Activated CD4-positive, alpha-beta T cell treated with anti-CD3 and anti-CD28 coated beads, Interleukin-2, amount 50 U/mL, for 48 hours (primary cell): ENCODE measurements at regions not wholly inside any gene's neighbourhood (a gene's known extent, or its start where the extent isn't known, plus 50 kb on each side); places are given as distances from the start of the nearest gene placed in this dataset.

Experiments used
- DNase-seq, 2 experiments: peaks; one replicate each; pipeline ENCODE4 v3.0.0-alpha.2; 2020

DNA sequence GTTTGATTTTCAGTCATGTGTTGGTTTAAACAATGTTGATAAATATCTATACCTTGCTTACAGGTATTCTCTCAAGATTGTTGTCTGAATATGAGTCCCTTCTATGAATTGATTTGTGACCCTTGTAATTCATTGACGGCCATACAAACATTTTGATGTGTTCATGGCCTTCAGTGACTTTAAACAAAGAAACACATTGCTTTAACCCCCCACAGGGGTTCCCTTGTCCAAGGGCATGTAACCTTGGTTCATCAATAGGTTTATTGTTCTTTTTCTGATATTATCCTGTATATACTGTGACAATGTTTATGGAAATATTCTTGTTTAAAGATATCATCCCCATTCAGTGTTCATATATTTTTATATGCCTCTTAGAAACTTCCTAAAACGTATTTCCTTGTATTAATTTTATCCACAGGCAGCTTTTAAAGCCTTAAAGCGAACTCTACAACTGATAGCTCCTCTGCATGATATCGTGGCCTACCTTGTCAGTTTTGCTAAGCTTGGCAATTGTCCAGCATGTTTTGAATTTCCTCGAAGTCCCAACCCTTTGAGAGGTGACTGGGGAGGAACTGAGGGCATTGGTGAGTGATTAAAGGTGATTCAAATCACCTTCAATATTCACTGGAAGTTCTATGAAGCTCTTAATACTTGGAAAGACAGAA lies 87.0 kb downstream of the CD164 start:
- DNase-seq = no peak

DNA sequence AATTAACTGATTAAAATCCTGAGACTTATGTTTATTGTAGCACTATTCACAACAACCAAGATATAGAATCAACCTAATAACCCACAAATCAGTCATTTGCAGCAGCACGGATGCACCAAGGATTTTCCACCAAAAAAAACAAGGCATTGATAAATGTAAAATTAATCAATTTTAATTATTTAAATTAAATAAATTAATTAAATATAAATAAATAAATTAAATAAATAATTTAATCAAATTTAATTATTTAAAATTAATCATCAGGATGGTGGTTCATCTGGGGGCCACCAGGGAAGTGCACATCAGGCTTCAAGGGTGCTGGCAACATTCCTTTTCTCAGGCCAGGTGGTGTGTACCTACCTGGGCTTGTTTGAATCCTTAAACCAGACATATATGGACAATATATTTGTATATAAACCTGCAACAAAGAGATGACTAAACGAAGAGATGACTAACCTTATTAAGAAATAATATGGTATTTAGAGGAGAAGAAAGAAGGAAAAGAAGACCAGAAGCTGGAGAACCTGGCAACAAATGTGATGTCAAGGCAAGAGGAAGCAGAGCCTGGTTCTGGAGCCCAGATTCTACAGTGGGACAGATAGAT lies 89.2 kb downstream of the CD164 start:
- DNase-seq = no peak

DNA sequence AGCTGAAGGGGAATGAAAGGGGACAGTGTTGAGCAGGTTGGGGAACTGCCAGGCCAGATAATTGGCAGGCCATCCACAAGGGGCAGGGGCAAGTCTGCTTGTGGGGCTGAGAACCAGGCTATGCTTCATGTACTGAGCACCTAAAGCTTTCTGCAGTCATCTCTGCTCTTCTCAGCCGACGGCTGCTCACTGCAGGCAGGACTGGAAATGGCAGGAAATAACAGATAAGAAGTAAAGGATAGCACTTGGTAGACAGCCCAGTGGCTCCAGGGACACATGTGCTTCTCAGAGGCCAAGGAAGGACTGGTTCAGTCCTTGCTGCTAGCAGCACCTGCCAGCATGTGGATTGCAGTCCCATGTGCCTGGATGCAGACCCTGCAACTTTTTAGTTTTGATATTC lies 89.8 kb downstream of the CD164 start:
- DNase-seq = no peak

DNA sequence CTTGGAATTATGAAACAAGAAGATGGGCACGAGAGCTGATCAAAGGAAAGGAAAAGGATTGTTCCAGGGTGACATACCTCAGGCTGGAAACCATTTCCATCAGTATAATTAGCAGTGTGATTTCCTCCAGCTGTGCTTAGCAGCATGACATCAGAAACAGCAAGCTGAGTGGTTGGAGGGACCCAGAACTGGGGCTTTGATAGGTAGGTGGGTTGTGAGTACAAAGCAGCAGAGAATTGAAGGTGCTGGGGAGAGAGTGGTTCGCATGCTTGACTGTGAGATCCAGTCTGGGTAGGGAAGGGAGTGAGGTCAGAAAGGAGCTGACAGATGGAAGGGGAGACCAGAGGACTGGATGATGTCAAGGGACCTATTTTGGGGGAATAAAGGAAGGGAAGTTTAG lies 90.4 kb downstream of the CD164 start:
- no peak for DNase-seq

DNA sequence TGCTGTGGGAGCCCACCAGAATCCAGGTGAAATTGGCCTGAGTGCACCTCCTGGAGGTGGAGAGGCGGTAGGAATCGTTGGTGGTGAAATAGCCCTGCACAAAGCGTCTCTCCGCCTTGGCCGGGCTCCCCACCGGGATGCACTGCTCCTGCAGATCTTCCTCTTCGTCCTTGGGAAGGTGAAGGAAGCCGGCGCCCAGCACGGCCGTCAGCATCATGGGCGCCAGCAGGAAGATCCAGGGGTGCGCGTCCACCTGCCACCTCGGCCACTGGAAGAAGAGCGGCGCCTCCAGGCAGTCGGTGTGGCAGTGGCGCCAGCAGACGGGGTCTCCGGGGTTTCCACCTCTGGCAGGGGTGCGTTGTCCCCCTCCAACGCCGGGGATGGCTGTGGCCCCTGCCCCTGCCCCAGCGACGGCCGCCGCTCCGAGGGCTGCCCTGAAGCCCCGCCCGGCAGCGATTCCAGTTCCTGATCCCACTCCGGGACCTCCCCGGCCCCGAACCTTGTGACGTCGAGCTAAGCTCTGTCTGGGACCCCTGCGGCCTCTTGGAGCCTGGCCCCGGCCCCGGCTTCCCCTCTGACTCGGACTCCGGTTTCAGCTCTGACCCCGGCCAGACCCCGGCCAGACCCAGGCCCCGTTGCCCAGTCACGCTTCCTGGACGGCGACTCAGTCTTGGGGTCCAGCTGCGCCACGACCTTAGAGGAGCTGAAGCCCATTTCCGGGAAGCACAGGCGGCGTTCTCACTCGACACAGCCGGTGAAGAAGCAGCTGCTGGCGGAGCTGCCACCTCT lies 91.9 kb downstream of the CD164 start:
- DNase-seq = no peak

DNA sequence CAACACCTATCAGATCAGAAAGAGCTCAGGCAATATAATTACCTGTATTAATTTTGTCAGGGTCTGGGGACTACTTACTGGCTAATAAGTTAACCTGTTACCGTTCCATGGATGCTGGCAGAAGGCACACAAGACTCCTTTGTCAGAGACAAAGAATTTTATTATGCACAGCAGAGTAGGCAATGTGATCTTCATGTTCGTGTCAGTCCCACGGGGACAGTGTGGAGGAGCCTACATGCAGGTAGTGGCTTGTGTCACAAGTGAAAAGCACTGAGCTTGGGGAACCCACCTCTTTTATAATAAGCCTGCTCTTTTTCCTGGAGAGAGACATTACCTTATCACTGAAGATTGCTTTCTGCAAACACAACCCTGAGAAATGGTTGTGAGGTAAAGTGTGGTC lies 96.9 kb downstream of the CD164 start:
- no peak for DNase-seq

DNA sequence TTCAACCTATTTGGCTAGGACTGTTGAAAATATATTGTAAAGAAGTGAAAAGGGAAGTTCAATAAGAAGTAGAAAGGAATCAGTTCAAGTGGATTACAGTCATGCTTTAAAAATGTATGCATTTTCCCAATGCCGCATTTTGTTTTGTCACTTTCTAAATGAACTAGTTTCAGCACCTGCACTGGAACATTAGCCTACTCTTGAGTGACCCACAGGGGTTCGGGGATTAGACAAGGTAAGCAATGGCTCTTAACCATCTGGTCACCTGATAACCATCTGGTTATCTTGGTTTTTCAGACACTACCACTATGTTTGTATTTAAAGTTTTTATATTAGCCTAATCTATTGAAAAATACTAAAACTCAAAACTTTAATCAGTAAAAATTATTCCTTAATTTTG lies 97.6 kb downstream of the CD164 start:
- no peak for DNase-seq

DNA sequence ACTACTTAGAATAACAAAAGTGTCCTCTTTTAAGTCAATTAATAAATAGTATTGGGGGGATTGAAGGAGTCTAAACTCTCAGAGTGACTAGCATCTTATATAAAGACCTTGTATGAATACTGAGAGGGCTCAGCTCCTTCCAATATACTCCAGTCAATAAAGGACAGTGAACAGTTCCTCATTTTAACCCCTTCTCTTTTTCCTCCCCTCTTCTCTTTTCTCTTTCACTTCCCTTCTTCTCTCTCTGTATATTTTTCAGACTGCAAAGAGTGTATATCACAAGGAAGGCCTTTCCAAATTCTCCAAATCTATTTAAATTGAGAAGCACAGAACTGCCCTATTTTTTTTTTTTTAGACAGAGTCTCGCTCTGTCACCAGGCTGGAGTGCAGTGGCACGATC lies 99.5 kb downstream of the CD164 start:
- no peak for DNase-seq

DNA sequence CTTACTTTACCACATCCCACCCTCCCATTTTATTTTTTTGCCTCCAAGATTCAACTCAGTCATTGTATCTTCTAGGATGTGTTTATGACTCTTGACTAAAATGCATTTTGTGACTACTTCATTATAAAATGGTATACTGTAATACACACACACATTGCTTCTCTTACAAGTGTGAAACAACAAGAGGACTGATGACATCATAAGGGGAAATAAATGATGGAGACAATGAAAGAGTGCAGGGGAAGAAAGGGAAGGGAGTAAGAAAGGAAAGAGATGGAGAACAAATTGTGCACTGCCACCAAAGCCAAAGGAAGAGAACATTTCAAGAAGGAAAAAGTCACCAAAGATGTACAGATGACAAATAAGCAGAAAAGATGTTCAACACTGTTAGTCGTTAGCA lies 102.6 kb downstream of the CD164 start:
- no peak for DNase-seq

DNA sequence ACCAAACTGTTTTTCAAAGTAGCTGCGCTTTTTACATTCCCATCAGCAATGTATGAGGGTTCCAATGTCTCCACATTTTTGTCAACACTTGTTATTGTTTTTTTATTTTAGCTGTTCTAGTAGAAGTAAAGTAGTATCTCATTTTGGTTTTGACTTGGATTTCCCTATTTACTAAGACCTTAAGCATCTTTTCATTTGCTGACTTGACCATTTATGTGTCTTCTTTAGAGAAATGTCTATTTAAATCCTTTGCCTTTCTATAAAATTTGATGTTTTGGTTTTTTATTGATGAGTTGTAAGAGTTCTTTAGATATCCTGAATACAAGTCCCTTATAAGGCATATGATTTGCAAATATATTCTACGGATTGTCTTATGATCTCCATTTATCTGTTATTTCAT lies 110.6 kb downstream of the CD164 start:
- DNase-seq = no peak

DNA sequence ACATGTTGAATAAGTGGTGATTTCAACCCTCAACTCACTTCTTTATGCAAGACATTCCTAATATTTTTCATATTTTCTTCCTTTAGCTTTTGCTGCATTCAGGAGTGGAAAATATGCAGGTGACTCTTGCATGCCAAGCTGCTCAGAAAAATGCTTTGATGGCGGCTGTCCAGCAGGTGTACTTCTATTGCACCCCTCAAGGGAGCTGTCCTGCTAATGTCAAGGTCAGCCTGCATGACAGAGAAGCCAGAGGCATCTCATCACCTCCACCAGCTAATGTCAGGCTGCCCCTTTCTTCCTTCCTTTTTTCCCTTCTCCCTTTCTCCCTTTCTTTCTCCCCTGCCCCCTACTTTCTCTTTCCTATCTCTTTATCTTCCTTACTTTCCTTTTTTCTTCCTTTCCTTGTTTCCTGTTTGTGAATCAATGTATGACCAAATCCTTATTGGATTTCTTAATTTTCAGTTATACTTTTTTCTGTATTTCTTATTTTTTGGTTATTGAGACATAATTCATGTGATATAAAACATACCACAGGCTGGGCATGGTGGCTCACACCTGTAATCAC lies 112.2 kb downstream of the CD164 start:
- DNase-seq = no peak

DNA sequence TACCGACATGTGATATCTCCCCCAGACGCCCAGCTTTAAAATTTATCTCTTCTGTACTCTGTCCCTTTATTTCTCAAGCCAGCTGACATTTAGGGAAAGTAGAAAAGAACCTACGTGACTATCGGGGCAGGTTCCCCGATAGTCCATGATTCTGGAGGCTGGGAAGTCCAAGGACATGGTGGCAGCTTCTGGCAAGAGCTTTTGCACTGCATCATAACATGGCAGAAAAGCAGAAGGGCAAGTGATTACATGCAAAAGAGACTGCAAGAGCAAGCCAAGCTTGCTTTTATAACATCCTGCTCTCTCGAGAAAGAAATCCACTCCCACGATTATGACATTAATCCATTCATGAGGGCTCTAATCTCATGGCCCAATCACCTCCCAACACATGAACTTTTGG lies 113.2 kb downstream of the CD164 start:
- DNase-seq = no peak

DNA sequence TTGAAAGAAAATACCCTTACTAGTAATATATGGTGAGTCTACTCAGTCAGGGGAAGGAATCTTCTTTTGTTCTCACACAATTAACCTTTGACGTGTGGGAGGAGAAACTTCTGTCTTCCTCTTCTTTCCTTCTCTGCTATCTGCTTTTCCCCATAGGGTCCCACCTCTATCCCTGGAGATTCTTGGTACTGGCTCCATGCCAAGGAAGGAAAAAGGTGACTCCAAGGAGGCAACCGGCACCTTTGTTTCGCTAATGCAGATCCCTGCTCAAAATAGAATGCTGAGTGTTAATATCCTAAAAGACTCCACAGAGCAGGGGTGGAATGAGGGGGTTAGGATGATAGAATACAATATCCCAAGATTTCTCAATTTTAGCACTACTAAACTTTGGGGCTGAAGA lies 116.7 kb downstream of the CD164 start:
- DNase-seq = no peak

DNA sequence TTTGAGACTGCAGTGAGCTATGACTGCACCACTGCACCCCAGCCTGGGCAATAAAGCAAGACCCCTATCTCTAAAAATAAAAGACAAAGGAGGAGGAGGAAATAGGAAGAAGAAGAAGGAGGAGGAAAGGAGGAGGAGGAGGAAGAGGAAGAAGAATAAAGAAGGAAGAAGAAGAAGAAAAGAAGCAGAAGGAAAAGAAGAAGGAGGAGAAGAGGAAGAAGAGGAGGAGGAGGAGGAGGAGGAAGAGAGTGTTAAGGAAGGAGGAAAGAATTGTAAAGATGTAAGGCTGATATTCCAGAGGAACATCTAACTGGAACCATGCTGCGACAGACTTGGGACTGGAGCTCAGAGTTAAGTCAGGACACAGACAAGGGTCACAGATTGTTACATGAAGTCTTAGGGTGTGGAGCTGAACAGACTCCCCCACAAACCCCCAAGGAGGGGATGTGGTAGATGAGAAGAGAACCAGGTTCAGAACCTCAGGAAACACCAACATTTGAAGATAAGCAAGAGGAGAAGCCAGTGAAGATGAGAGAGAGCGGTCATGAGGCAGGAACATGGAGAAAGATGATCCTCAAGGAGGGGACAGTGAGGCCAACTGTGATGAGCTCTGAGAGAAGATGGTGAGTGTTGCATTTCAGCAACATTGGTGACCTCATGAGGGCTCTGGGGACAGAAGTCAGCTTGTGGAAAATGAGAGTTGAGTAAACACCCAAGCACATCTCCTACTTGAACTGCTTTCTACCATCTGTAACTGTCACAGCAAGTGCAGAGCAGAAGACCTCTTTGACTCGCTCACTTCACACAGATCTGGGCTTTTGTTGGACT lies 118.2 kb downstream of the CD164 start:
- DNase-seq = no peak

DNA sequence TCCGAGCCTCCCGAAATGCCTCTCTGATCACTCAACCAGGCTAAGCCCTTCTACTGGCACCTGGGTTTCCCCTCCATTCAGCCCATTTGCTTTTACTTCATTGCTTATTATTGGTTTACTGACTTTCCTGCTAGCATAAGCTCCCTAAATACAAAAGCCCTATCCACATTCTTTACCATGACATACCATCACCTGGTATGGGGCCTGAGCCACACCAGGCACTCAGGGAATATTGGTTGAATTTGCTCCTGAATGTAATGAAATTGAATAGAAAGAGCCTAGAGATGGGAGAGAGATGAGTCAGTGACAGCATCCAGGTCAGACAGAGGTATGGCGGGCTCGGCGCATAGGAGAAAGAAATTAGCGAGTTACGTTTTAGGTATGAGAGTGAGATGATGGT lies 120.0 kb downstream of the CD164 start:
- DNase-seq = no peak

DNA sequence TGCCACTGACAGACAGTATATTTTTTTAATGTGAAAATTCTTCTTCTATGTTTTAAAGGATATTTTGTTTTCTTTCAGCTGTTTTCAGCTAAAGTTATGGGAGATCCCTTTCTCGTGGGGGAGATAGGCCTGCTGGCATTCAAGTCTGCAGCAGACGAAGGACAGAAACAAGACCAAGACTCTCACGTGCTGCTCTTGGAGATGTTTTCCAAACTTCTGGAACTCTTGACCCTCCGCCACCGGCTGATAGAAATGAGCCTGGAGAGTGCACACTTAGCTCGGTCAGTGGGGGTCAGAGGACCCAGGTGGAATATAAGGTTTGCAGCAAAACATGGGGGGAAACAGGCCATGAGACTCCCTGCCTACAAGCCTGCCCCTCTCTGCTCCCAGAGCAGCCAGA lies 120.5 kb downstream of the CD164 start:
- DNase-seq = no peak

DNA sequence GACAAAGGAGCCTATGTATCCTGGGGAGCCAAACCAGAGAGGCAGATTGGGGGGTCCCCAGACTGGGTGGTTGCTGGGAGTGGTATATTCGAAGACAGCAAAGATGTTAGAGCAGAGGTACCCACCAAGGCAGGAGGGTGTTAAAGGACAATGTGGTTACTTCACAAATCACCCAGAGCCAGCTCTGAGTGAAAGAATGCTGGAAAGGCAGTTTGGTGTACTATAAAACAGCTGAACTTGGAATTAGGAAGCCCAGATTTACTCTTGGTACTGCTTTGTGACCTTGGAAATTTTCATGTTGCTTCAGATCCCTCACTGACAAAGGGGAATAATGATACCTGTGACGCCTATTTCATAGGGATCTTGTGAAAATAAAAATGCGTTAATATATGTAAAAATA lies 121.6 kb downstream of the CD164 start:
- no peak for DNase-seq

DNA sequence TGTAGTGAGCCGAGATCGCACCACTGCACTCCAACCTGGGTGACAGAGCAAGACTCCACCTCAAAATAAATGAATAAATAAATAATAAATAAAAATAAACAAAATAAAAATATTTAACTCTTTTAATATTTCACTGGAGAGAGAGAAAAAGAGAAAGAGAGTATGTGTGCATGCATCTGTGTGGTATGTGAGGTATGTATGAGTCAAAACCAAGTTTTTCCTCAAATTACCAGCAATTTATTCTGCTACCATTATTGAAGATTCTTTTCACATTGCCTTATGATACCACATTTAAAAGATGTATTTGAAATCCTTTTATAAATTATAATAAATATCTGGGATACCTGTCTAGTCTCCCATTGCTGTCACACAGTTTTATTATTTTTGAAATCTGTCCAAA lies 122.1 kb downstream of the CD164 start:
- DNase-seq = no peak

DNA sequence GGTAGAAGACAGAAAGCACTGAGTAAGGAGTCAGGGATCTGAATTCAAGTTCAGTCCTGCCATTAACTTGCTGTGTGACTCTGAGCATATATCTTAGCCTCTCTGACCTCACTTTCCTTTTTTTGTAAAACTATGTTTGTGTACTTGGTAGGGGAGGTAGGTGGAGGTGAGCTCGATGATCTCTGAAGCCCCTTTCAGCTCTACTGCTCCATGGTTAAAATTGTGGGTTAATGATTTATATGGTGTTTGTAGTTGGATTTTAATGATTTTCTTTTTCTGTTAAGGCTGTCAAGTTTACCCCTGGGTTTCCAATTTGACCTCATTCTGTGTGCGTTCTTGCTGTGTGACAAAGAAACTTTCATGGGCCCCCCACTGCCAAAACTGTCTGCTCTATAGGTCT lies 124.1 kb downstream of the CD164 start:
- DNase-seq = no peak

DNA sequence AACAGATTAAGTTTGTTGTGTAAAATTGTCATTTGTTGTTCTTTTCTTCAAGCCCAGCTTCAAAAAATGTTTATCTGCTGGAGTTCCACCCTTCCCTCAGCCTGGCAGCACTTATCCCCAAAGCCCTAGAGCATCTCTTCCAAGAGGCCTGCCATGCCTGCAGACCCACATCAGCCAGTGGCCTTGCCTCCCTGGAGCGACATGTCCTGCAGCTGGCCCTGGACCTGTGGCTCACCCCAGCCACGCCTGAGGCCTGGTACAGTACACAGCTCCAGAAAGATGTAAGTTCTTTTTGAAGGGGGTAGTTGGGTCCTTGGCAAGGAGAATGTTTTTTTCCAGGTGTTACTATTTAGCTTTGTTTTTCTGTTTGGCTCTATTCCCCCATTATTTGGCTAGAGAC lies 124.8 kb downstream of the CD164 start:
- no peak for DNase-seq

DNA sequence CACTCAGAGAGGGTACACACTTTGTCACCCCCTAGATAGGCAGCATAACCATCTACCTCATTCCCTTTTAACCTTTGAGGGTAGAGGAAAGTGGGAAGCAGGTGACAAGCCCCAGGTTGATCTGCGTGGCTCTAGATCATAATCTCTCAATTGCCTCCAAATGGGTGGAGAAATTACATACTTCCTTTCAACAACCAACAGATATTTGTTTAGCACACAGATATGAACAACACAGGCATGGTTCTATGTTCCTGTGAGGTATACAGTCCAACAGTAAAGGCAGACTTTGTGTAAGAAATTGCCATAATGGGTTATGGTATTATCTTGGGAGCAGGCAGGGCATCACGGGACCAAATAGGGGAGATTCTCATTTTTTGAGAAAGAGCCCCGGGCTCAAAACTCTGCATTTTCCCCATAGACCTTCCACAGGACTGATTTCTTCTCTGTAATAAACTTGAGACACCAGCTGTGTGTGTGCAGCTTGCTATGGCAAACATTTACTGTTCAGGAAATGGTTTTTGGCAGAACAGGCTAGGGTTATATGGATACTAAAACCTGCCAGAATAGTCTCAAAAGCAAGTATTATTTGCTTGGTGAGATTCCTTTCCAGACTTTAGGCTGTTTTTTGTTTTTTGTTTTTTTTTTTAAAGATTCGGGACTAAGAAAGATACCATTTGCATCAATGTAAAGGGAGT lies 126.2 kb downstream of the CD164 start:
- no peak for DNase-seq

DNA sequence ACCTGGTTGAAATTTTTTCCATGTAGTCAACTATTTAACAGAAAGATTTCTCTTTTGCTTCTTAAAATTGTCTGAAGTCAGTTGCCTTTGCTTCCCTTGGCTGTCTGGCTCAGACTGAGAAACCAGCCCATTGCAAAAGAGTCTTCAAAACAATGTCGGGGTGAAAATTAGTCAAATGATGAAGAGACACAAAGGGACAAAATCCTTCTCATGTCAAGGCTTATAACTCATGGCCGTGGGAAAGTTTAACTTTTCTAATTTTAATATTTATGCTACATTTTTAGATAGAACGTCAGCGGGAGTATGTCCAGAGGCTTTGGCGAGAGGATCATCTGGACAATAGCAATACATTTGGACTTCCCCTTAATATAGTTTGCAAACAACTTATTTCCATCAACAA lies 127.2 kb downstream of the CD164 start:
- DNase-seq = no peak

DNA sequence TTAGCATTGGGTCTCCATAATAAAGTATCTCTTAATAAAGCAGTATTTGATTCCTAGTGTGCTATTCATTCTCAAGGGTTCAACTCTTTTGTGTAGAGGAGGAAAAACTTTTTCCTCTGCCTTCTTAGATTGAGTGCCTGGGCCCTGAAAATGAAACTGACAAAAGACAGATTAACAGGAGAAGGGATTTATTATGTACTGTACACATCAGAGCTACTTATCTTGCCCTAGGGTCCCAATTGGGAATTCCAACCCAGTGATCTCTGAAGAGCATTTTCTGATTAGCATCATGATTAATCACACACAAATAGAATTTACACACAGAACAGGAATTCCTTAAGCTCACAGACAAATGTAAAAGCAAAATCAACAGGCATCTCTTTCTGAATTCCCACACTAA lies 128.9 kb downstream of the CD164 start:
- no peak for DNase-seq
